ENCODE measurements at regions not wholly inside any gene's neighbourhood (a gene's known extent, or its start where the extent isn't known, plus 50 kb on each side); places are given as distances from the start of the nearest gene placed in this dataset.

- TF ChIP-seq CTCF (conservative IDR thresholded peaks at IDR 0.05; ENCODE audit: low read depth, low read length) (no peak), EZH2 (IDR thresholded peaks at IDR 0.05; ENCODE audit: low read length, unreplicated experiment) (no peak)
Measured at GRCh38 chr18:25445430-25445829, 93.5 kb upstream of the ZNF521 start.
